ENCODE measurements at regions not wholly inside any gene's neighbourhood (a gene's known extent, or its start where the extent isn't known, plus 50 kb on each side); places are given as distances from the start of the nearest gene placed in this dataset.

DNA sequence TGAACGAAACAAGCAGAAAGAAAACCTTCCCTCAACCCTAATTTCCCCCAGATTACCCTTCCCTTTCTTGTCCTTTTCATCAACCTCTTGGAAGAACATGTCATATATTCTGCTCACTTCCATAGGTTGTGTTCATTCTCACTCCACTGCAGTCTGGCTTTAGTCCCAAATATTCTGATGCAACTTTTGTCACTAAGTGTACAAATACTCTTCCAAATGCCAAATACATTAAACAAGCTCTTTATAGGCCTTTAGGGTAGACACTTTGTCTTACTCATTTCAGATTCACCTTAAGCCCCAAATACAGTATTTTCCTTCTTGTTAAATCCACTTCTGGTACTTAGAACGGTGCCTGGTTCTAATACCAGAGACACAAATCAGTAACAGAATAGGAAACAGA, 406.5 kb upstream of the CDIN1 start:
- no peaks in the 10 kb centered on the region for H3K79me2 ChIP-seq (replicated peaks; ENCODE audit: insufficient read depth, low read length)
- H3K27me3 ChIP-seq (ENCODE audit: insufficient read depth, low read depth, low read length), result no peaks in the 10 kb centered on the region
- H4K20me1 ChIP-seq (ENCODE audit: insufficient read depth), result no peaks in the 10 kb centered on the region
- no peak overlapping the region for H3K4me3 ChIP-seq (ENCODE audit: low read length)
- no peaks in the 10 kb centered on the region for H3K9me3 ChIP-seq (ENCODE audit: low read length)
- no peaks in the 10 kb centered on the region for H3K36me3 ChIP-seq (ENCODE audit: insufficient read depth, low read length)
- no peaks in the 10 kb centered on the region for H3F3A ChIP-seq (ENCODE audit: insufficient read depth, low read length, poor library complexity, severe bottlenecking)
- H3K27ac ChIP-seq (ENCODE audit: low read length), result no peak overlapping the region
- TF ChIP-seq MXI1 (conservative IDR thresholded peaks at IDR 0.05; ENCODE audit: poor library complexity, severe bottlenecking) (no peak), EZH2 (IDR thresholded peaks at IDR 0.05; ENCODE audit: borderline replicate concordance, insufficient read depth, low read length, poor library complexity, severe bottlenecking) (no peak), EP300 (conservative IDR thresholded peaks at IDR 0.05; ENCODE audit: poor library complexity, severe bottlenecking) (no peak), CTCF (IDR thresholded peaks at IDR 0.05; ENCODE audit: poor library complexity, severe bottlenecking) (no peak), RAD21 (conservative IDR thresholded peaks at IDR 0.05) (no peak), POLR2AphosphoS5 (IDR thresholded peaks at IDR 0.05) (no peak), SMC3 (conservative IDR thresholded peaks at IDR 0.05; ENCODE audit: poor library complexity) (no peak), REST (IDR thresholded peaks at IDR 0.05; ENCODE audit: borderline replicate concordance) (no peak), TAF1 (IDR thresholded peaks at IDR 0.05; ENCODE audit: low read depth) (no peak)
- H3K9ac ChIP-seq (ENCODE audit: low read length), result no peak overlapping the region
- H3K4me2 ChIP-seq (ENCODE audit: low read length), result no peak overlapping the region
- no peak overlapping the region for H2AFZ ChIP-seq (ENCODE audit: low read depth, low read length)
- H3K9me2 ChIP-seq (ENCODE audit: insufficient read depth, low read length), result no peaks in the 10 kb centered on the region

- no peak for TF ChIP-seq RAD21 (conservative IDR thresholded peaks at IDR 0.05)
- no peak for TF ChIP-seq POLR2AphosphoS5 (IDR thresholded peaks at IDR 0.05)
- TF ChIP-seq EP300 (conservative IDR thresholded peaks at IDR 0.05; ENCODE audit: poor library complexity, severe bottlenecking), result no peak
- no peak for TF ChIP-seq CTCF (IDR thresholded peaks at IDR 0.05; ENCODE audit: poor library complexity, severe bottlenecking)
- no peak for TF ChIP-seq TAF1 (IDR thresholded peaks at IDR 0.05; ENCODE audit: low read depth)
- TF ChIP-seq SMC3 (conservative IDR thresholded peaks at IDR 0.05; ENCODE audit: poor library complexity), result no peak
- no peak for TF ChIP-seq REST (IDR thresholded peaks at IDR 0.05; ENCODE audit: borderline replicate concordance)
- TF ChIP-seq EZH2 (IDR thresholded peaks at IDR 0.05; ENCODE audit: borderline replicate concordance, insufficient read depth, low read length, poor library complexity, severe bottlenecking), result no peak
- TF ChIP-seq MXI1 (conservative IDR thresholded peaks at IDR 0.05; ENCODE audit: poor library complexity, severe bottlenecking), result no peak
- Histone ChIP-seq H3K4me3 (ENCODE audit: low read length) (no peak overlapping the region), H3K36me3 (ENCODE audit: insufficient read depth, low read length) (no peaks in the 10 kb centered on the region), H3K9ac (ENCODE audit: low read length) (no peak overlapping the region), H4K20me1 (ENCODE audit: insufficient read depth) (no peaks in the 10 kb centered on the region), H3K79me2 (replicated peaks; ENCODE audit: insufficient read depth, low read length) (no peaks in the 10 kb centered on the region), H3K9me2 (ENCODE audit: insufficient read depth, low read length) (no peaks in the 10 kb centered on the region), H3K4me2 (ENCODE audit: low read length) (no peak overlapping the region), H3F3A (ENCODE audit: insufficient read depth, low read length, poor library complexity, severe bottlenecking) (no peaks in the 10 kb centered on the region), H2AFZ (ENCODE audit: low read depth, low read length) (no peak overlapping the region), H3K9me3 (ENCODE audit: low read length) (no peaks in the 10 kb centered on the region), H3K27ac (ENCODE audit: low read length) (no peak overlapping the region), H3K27me3 (ENCODE audit: insufficient read depth, low read depth, low read length) (no peaks in the 10 kb centered on the region)
These were observed 404.2 kb upstream of the CDIN1 start for GRCh38 chr15:36175186-36175740.

Data from neural cell (in vitro differentiated cells).